ENCODE measurements at regions not wholly inside any gene's neighbourhood (a gene's known extent, or its start where the extent isn't known, plus 50 kb on each side); places are given as distances from the start of the nearest gene placed in this dataset.

GRCh38 chr2:120461546-120462537, 115.9 kb downstream of the INHBB start:
- no peak overlapping the region for H3K4me3 ChIP-seq (ENCODE audit: low read depth in 1 of 2, low read length in 1 of 2)
- no peaks in the 10 kb centered on the region for H3K9me3 ChIP-seq
- peaks cover 25% of the 10 kb centered on the region for H3K27me3 ChIP-seq
- no peak overlapping the region for H3K27ac ChIP-seq
- no peaks in the 10 kb centered on the region for H3K4me1 ChIP-seq (ENCODE audit: control insufficient read depth in 1 of 2, insufficient read depth in 1 of 2, low read depth in 1 of 2, low read length in 1 of 2)
- H3K36me3 ChIP-seq: no peaks in the 10 kb centered on the region
- no peak for TF ChIP-seq CTCF (IDR thresholded peaks at IDR 0.05)

GRCh38 chr2:120463527-120463926, 117.6 kb downstream of the INHBB start:
- no peak overlapping the region for H3K27ac ChIP-seq
- H3K9me3 ChIP-seq: no peaks in the 10 kb centered on the region
- H3K36me3 ChIP-seq: no peaks in the 10 kb centered on the region
- peaks cover 25% of the 10 kb centered on the region for H3K27me3 ChIP-seq
- no peak overlapping the region for H3K4me3 ChIP-seq (ENCODE audit: low read depth in 1 of 2, low read length in 1 of 2)
- TF ChIP-seq CTCF (IDR thresholded peaks at IDR 0.05): no peak
- H3K4me1 ChIP-seq (ENCODE audit: control insufficient read depth in 1 of 2, insufficient read depth in 1 of 2, low read depth in 1 of 2, low read length in 1 of 2): no peaks in the 10 kb centered on the region

GRCh38 chr2:120463996-120464395, 118.1 kb downstream of the INHBB start:
- peaks cover 25% of the 10 kb centered on the region for H3K27me3 ChIP-seq
- no peak overlapping the region for H3K4me3 ChIP-seq (ENCODE audit: low read depth in 1 of 2, low read length in 1 of 2)
- H3K27ac ChIP-seq: no peak overlapping the region
- no peaks in the 10 kb centered on the region for H3K4me1 ChIP-seq (ENCODE audit: control insufficient read depth in 1 of 2, insufficient read depth in 1 of 2, low read depth in 1 of 2, low read length in 1 of 2)
- H3K36me3 ChIP-seq: no peaks in the 10 kb centered on the region
- no peak for TF ChIP-seq CTCF (IDR thresholded peaks at IDR 0.05)
- H3K9me3 ChIP-seq: no peaks in the 10 kb centered on the region

GRCh38 chr2:120464448-120464931, 118.6 kb downstream of the INHBB start:
- no peak overlapping the region for H3K27ac ChIP-seq
- no peak for TF ChIP-seq CTCF (IDR thresholded peaks at IDR 0.05)
- no peak overlapping the region for H3K4me3 ChIP-seq (ENCODE audit: low read depth in 1 of 2, low read length in 1 of 2)
- H3K27me3 ChIP-seq: peaks cover 25% of the 10 kb centered on the region
- H3K4me1 ChIP-seq (ENCODE audit: control insufficient read depth in 1 of 2, insufficient read depth in 1 of 2, low read depth in 1 of 2, low read length in 1 of 2): no peaks in the 10 kb centered on the region
- H3K9me3 ChIP-seq: no peaks in the 10 kb centered on the region
- H3K36me3 ChIP-seq: no peaks in the 10 kb centered on the region

- no peak for TF ChIP-seq CTCF (IDR thresholded peaks at IDR 0.05)
- no peaks in the 10 kb centered on the region for H3K4me1 ChIP-seq (ENCODE audit: control insufficient read depth in 1 of 2, insufficient read depth in 1 of 2, low read depth in 1 of 2, low read length in 1 of 2)
- H3K4me3 ChIP-seq (ENCODE audit: low read depth in 1 of 2, low read length in 1 of 2): no peak overlapping the region
- H3K36me3 ChIP-seq: no peaks in the 10 kb centered on the region
- no peak overlapping the region for H3K27ac ChIP-seq
- peaks cover 25% of the 10 kb centered on the region for H3K27me3 ChIP-seq
- H3K9me3 ChIP-seq: no peaks in the 10 kb centered on the region
Observed at GRCh38 chr2:120465012-120465700, 119.2 kb downstream of the INHBB start.

Measured in neutrophil (primary cell).